K562 (cell line): ENCODE measurements at regions not wholly inside any gene's neighbourhood (a gene's known extent, or its start where the extent isn't known, plus 50 kb on each side); places are given as distances from the start of the nearest gene placed in this dataset.

Experiments
- CTBP1 ChIP-seq: fragments of 450-650 bp; IDR thresholded peaks from 2 replicates; pipeline ENCODE4 v1.6.1; 2016; ENCODE audit warnings: borderline replicate concordance
- GTF2A2 ChIP-seq: IDR thresholded peaks from 2 replicates; pipeline ENCODE4 v1.6.1; 2016; ENCODE audit warnings: mild to moderate bottlenecking, missing genetic modification characterization, missing compliant biosample characterization
- MCM5 ChIP-seq: fragments of 450-650 bp; IDR thresholded peaks from 2 replicates; pipeline ENCODE4 v1.6.1; 2016; ENCODE audit warnings: low read depth
- POLR2AphosphoS2 ChIP-seq: IDR thresholded peaks from 2 replicates; pipeline ENCODE4 v1.6.1; 2012; ENCODE audit warnings: low read length, improper control_type of control experiment
- SMARCA5 ChIP-seq: fragments of 450-650 bp; IDR thresholded peaks from 2 replicates; pipeline ENCODE4 v1.6.1; 2016
- SRSF3 ChIP-seq: fragments of 200-400 bp; formaldehyde crosslinking; IDR thresholded peaks from 2 replicates; pipeline ENCODE4 v1.6.1; 2016; ENCODE audit warnings: mild to moderate bottlenecking, low read length, moderate library complexity; ENCODE audit not compliant: insufficient read depth
- U2AF2 ChIP-seq: fragments of 200-400 bp; formaldehyde crosslinking; optimal IDR thresholded peaks from 2 replicates; pipeline ENCODE3; 2017; ENCODE audit warnings: low read depth, mild to moderate bottlenecking, low read length
- ZNF384 ChIP-seq: IDR thresholded peaks from 2 replicates; pipeline ENCODE4 v1.6.1; 2012; ENCODE audit warnings: low read depth, low read length, improper control_type of control experiment
- TF ChIP-seq, protein P1 (sequence below), 2 experiments: IDR thresholded peaks; 2 replicates each; pipeline ENCODE4 v1.6.1; 2012; ENCODE audit warnings: improper control_type of control experiment in 2 of 2, low read depth in 2 of 2, low read length in 2 of 2, borderline replicate concordance in 1 of 2
- TF ChIP-seq, protein P2 (sequence below), 2 experiments: fragments of 150-350 bp in 1 of 2; IDR thresholded peaks; 2 replicates each; pipeline ENCODE4 v1.6.1; 2012 to 2016; ENCODE audit warnings: low read depth in 2 of 2, low read length in 2 of 2, mild to moderate bottlenecking in 1 of 2, moderate library complexity in 1 of 2

DNA sequence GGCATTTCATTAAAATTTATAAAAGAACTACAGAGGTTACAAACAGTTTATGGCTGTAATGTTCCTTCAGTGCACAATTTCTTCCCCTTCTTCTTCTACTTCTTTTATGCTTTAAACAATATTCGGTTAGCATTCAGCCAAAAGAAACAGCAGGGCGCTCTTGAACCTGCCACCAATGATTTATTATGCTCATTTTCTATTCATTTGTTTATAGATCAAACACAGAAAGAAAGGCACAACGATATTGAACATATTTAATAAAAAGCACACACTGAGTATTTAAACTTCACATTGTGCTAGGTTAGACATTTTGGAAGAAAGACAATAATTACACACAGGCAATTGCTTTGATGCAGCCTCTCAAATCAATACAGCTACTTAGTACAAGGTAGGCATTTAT lies 1025.8 kb upstream of the LRRN3 start (continued):
- TF ChIP-seq, protein P1, sequence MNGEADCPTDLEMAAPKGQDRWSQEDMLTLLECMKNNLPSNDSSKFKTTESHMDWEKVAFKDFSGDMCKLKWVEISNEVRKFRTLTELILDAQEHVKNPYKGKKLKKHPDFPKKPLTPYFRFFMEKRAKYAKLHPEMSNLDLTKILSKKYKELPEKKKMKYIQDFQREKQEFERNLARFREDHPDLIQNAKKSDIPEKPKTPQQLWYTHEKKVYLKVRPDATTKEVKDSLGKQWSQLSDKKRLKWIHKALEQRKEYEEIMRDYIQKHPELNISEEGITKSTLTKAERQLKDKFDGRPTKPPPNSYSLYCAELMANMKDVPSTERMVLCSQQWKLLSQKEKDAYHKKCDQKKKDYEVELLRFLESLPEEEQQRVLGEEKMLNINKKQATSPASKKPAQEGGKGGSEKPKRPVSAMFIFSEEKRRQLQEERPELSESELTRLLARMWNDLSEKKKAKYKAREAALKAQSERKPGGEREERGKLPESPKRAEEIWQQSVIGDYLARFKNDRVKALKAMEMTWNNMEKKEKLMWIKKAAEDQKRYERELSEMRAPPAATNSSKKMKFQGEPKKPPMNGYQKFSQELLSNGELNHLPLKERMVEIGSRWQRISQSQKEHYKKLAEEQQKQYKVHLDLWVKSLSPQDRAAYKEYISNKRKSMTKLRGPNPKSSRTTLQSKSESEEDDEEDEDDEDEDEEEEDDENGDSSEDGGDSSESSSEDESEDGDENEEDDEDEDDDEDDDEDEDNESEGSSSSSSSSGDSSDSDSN (IDR thresholded peaks at IDR 0.05; ENCODE audit: borderline replicate concordance in 1 of 2, low read depth in 2 of 2, low read length in 2 of 2) = no peak
- TF ChIP-seq SRSF3 (no peak), ZNF384 (no peak), GTF2A2 (no peak), U2AF2 (no peak), SMARCA5 (no peak), MCM5 (no peak), POLR2AphosphoS2 (no peak), CTBP1 (no peak)
- TF ChIP-seq, protein P2, sequence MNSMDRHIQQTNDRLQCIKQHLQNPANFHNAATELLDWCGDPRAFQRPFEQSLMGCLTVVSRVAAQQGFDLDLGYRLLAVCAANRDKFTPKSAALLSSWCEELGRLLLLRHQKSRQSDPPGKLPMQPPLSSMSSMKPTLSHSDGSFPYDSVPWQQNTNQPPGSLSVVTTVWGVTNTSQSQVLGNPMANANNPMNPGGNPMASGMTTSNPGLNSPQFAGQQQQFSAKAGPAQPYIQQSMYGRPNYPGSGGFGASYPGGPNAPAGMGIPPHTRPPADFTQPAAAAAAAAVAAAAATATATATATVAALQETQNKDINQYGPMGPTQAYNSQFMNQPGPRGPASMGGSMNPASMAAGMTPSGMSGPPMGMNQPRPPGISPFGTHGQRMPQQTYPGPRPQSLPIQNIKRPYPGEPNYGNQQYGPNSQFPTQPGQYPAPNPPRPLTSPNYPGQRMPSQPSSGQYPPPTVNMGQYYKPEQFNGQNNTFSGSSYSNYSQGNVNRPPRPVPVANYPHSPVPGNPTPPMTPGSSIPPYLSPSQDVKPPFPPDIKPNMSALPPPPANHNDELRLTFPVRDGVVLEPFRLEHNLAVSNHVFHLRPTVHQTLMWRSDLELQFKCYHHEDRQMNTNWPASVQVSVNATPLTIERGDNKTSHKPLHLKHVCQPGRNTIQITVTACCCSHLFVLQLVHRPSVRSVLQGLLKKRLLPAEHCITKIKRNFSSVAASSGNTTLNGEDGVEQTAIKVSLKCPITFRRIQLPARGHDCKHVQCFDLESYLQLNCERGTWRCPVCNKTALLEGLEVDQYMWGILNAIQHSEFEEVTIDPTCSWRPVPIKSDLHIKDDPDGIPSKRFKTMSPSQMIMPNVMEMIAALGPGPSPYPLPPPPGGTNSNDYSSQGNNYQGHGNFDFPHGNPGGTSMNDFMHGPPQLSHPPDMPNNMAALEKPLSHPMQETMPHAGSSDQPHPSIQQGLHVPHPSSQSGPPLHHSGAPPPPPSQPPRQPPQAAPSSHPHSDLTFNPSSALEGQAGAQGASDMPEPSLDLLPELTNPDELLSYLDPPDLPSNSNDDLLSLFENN (IDR thresholded peaks at IDR 0.05; ENCODE audit: low read depth in 2 of 2, low read length in 2 of 2) = no peak
